ENCODE measurements at regions not wholly inside any gene's neighbourhood (a gene's known extent, or its start where the extent isn't known, plus 50 kb on each side); places are given as distances from the start of the nearest gene placed in this dataset.

- no peak for TF ChIP-seq CTCF (IDR thresholded peaks at IDR 0.05)
- TF ChIP-seq POLR2A (IDR thresholded peaks at IDR 0.05), result no peak
- H3K36me3 ChIP-seq, result no peaks in the 10 kb centered on the region
- no peak overlapping the region for H3K4me3 ChIP-seq (replicated peaks in 1 of 3)
- whole genome bisulfite sequencing, 2 donors, result 80 to 87% methylated on average over 3 of the region's 3 CpGs
- no peaks in the 10 kb centered on the region for H3K27me3 ChIP-seq
- H3K9me3 ChIP-seq, result no peaks in the 10 kb centered on the region
- no peak for DNase-seq
- no peak overlapping the region for H3K27ac ChIP-seq
- intact Hi-C loops (cut with DNase I), result no loop called here
- peaks cover 0 to 4% of the 10 kb centered on the region in 2 donors for H3K4me1 ChIP-seq
These were observed 142.6 kb upstream of the OTX2 start for GRCh38 chr14:56952766-56953473.

- Histone ChIP-seq H3K9me3 (no peaks in the 10 kb centered on the region), H3K4me1 (peaks cover 0 to 4% of the 10 kb centered on the region in 2 donors), H3K4me3 (replicated peaks in 1 of 3) (no peak overlapping the region), H3K27me3 (no peaks in the 10 kb centered on the region), H3K36me3 (no peaks in the 10 kb centered on the region), H3K27ac (peak overlapping the region; percentile 30 to 45 (median 41))
- peak; percentile 78 to 81 for DNase-seq
- WGBS, 2 donors, result 8 to 14% methylated on average over 2 of the region's 2 CpGs
- intact Hi-C loops (cut with DNase I), result no loop called here
- TF ChIP-seq POLR2A (IDR thresholded peaks at IDR 0.05) (no peak), CTCF (IDR thresholded peaks at IDR 0.05) (no peak)
These were observed 139.5 kb upstream of the OTX2 start for GRCh38 chr14:56949828-56950227.

- Histone ChIP-seq H3K4me3 (replicated peaks in 1 of 3) (no peak overlapping the region), H3K27me3 (no peaks in the 10 kb centered on the region), H3K4me1 (peaks cover 0 to 4% of the 10 kb centered on the region in 2 donors), H3K36me3 (no peaks in the 10 kb centered on the region), H3K27ac (no peak overlapping the region), H3K9me3 (no peaks in the 10 kb centered on the region)
- no peak for TF ChIP-seq POLR2A (IDR thresholded peaks at IDR 0.05)
- no peak for TF ChIP-seq CTCF (IDR thresholded peaks at IDR 0.05)
- no peak for DNase-seq
- intact Hi-C loops (cut with DNase I), result no loop called here
- WGBS, 2 donors, result 68 to 73% methylated on average over 2 of the region's 2 CpGs
These were observed 135.0 kb upstream of the OTX2 start for GRCh38 chr14:56945291-56945690.

GRCh38 chr14:56944397-56944796 lies 134.1 kb upstream of the OTX2 start:
- no peaks in the 10 kb centered on the region for H3K36me3 ChIP-seq
- 93 to 97% methylated on average over 2 of the region's 2 CpGs for WGBS, 2 donors
- H3K4me1 ChIP-seq, result peaks cover 0 to 2% of the 10 kb centered on the region in 2 donors
- H3K9me3 ChIP-seq, result no peaks in the 10 kb centered on the region
- H3K4me3 ChIP-seq (replicated peaks in 1 of 3), result no peak overlapping the region
- intact Hi-C loops (cut with DNase I), result no loop called here
- H3K27me3 ChIP-seq, result no peaks in the 10 kb centered on the region
- no peak for TF ChIP-seq POLR2A (IDR thresholded peaks at IDR 0.05)
- no peak for TF ChIP-seq CTCF (IDR thresholded peaks at IDR 0.05)
- no peak for DNase-seq
- H3K27ac ChIP-seq, result no peak overlapping the region

- Histone ChIP-seq H3K27ac (no peak overlapping the region), H3K4me1 (no peaks in the 10 kb centered on the region), H3K27me3 (no peaks in the 10 kb centered on the region), H3K36me3 (no peaks in the 10 kb centered on the region), H3K4me3 (replicated peaks in 1 of 3) (no peak overlapping the region), H3K9me3 (no peaks in the 10 kb centered on the region)
- intact Hi-C loops (cut with DNase I), result no loop called here
- TF ChIP-seq CTCF (IDR thresholded peaks at IDR 0.05) (no peak), POLR2A (IDR thresholded peaks at IDR 0.05) (no peak)
- DNase-seq, result no peak
These were observed 123.2 kb upstream of the OTX2 start for GRCh38 chr14:56933446-56933845.
